ENCODE measurements at regions not wholly inside any gene's neighbourhood (a gene's known extent, or its start where the extent isn't known, plus 50 kb on each side); places are given as distances from the start of the nearest gene placed in this dataset.

DNA sequence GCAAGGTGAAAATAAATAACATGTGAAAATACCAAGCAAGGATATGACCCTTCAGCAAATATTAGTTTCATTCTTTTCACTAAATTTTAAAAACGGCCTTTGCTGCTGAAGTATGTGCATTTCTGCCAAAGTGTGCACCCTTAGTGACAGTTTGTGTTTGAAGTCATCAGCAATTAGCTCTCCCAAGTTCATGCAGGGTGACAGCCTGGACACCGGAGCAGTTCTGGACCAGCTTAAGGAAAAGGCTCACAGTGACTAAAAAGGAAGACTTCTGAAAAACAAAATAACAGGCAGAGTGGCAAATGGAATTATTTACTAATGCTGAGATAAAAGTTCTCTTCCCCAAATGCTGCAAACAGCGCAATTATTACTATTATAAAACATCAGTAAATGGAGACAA is 69.3 kb upstream of the NEBL start:
- Histone ChIP-seq H3K4me3 (ENCODE audit: insufficient read depth, low read depth, low read length) (no peak overlapping the region), H3K36me3 (replicated peaks; ENCODE audit: control insufficient read depth, insufficient read depth, low read length) (no peaks in the 10 kb centered on the region), H3K27me3 (ENCODE audit: control insufficient read depth, insufficient read depth, low read length) (no peaks in the 10 kb centered on the region)
- DNase-seq: no peak

DNA sequence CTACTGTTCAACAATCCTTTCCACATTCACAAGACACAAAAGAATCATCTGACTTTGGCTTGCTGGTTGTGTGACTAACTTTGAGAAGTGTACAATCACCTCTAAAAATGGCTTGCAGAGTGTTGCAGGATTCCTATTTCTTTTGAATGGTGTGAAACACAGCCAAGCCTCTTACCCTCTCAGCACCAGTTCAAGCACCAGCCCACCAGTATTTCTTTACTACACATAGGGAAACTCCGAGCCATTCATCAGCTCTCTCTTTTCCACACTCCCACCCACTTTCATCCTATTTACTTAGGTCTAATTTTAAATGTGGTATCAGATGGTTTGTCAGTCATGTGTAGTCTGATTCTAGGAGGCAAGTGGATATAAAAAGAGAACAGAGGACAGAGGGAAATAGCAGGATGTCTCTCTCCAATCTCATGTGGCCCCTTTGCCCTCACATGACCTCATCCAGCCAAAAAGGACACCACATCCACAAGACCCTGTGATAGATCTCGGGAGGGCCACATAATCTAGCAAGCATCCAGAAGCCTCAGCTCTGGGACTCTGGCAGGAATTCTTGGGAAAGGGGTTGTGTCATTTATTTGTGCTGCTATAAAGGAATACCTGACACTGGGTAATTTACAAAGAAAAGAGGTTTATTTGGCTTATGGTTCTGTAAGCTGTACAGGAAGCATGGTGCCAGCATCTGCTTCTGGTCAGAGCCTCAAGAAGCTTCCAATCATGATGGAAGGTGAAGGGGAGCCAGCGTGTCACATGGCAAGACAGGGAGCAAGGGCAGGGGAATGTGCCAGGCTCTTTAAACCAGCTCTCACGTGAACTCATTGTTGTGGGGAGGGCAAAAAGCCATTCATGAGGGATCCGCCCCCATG is 66.8 kb upstream of the NEBL start:
- Histone ChIP-seq H3K36me3 (replicated peaks; ENCODE audit: control insufficient read depth, insufficient read depth, low read length) (no peaks in the 10 kb centered on the region), H3K27me3 (ENCODE audit: control insufficient read depth, insufficient read depth, low read length) (no peaks in the 10 kb centered on the region), H3K4me3 (ENCODE audit: insufficient read depth, low read depth, low read length) (no peak overlapping the region)
- no peak for DNase-seq

DNA sequence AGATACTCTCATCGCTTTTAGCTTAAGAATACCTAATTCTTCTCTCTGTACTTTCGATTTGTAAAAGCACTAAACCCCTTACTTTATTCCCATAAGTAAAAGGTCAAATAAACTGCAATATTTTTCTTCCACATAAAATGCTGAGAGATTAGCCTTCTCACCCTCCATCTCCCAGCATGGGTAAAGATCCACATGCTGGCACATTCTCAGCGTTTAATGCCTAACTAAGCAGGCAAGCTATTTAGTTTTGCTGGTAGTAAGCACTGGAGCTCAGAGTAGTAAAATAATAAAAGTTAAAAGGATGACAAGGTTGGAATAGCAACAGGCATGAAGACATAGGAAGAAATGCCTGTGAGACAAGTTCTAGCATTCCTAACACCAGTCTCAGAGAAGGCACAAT is 65.9 kb upstream of the NEBL start:
- H3K27me3 ChIP-seq (ENCODE audit: control insufficient read depth, insufficient read depth, low read length): no peaks in the 10 kb centered on the region
- no peaks in the 10 kb centered on the region for H3K36me3 ChIP-seq (replicated peaks; ENCODE audit: control insufficient read depth, insufficient read depth, low read length)
- no peak overlapping the region for H3K4me3 ChIP-seq (ENCODE audit: insufficient read depth, low read depth, low read length)
- DNase-seq: no peak

DNA sequence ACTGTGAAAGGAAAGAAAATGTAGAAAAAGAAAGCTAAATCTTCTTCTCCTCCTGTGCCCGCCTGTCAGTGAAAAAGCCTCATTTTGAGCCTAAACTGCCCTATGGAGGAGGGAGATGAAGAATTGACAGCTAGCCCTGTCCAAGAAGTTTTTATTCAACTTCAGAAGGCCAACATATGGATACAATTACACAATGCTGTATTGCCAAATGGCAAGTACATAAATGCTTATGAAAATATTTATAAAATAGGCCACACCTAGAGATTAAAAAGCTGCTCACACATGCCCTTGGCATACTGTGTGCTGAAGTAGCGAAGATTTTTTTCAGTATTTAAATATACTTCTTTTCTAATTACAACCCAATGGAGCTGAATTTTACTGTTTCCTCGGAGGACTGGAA is 65.1 kb upstream of the NEBL start:
- DNase-seq: no peak
- Histone ChIP-seq H3K27me3 (ENCODE audit: control insufficient read depth, insufficient read depth, low read length) (no peaks in the 10 kb centered on the region), H3K36me3 (replicated peaks; ENCODE audit: control insufficient read depth, insufficient read depth, low read length) (no peaks in the 10 kb centered on the region), H3K4me3 (ENCODE audit: insufficient read depth, low read depth, low read length) (no peak overlapping the region)

DNA sequence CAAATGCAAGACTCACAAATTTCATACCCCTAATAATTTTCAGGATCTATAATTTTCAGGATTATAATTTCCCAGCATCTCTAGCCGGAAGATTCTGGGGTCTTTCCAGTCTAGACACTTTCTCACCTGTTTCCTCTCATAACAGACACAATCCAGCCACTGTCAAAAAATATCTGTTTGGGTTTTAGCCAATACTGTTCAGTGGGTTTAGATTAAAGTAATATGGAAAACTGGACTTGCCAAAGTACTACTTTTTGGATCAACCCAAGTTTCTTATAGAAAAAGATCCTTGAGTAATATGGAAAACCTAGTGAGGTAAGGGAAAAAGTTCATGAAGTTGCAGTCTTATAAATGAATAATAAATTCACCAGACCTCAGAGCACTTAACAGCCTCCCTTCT is 62.1 kb upstream of the NEBL start:
- Histone ChIP-seq H3K27me3 (ENCODE audit: control insufficient read depth, insufficient read depth, low read length) (no peaks in the 10 kb centered on the region), H3K36me3 (replicated peaks; ENCODE audit: control insufficient read depth, insufficient read depth, low read length) (no peaks in the 10 kb centered on the region), H3K4me3 (ENCODE audit: insufficient read depth, low read depth, low read length) (no peak overlapping the region)
- no peak for DNase-seq

DNA sequence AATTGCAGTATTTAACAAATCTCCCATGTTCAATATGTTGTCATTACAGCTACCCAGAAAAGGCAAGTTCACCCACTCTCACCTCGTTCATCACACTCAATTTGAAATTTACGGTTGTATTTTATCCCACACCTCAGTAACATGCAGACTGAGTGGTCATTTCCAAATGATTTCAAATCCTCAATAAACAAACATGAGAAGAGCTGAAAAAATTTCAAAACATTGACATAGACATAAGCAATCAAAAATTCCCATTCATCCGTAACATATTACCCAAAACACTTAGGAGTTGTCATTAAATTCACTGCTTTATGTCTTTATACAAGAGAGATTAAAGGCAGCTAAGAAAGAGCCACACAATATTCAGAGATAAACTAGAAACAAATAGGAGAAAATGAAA is 61.7 kb upstream of the NEBL start:
- Histone ChIP-seq H3K36me3 (replicated peaks; ENCODE audit: control insufficient read depth, insufficient read depth, low read length) (no peaks in the 10 kb centered on the region), H3K4me3 (ENCODE audit: insufficient read depth, low read depth, low read length) (no peak overlapping the region), H3K27me3 (ENCODE audit: control insufficient read depth, insufficient read depth, low read length) (no peaks in the 10 kb centered on the region)
- DNase-seq: no peak

DNA sequence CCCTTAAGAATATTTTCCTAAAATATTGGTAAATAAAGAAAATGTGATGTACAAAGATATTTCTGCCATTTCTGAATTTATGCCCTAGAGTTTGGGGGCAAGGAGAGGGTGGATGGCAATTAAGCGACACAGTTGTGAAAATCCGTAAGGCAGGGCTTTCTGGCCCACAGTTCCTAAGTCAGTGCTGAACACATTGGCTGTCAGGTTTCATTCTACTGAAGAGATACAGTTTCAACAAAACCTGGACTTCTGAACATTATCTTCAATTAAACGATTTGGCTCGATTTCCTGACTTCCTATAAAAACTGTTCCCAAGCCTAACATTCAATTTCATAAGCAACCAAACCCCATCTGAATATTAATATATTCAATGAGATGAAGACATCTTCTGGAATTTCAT is 61.1 kb upstream of the NEBL start:
- H3K4me3 ChIP-seq (ENCODE audit: insufficient read depth, low read depth, low read length): no peak overlapping the region
- DNase-seq: no peak
- no peaks in the 10 kb centered on the region for H3K36me3 ChIP-seq (replicated peaks; ENCODE audit: control insufficient read depth, insufficient read depth, low read length)
- no peaks in the 10 kb centered on the region for H3K27me3 ChIP-seq (ENCODE audit: control insufficient read depth, insufficient read depth, low read length)

DNA sequence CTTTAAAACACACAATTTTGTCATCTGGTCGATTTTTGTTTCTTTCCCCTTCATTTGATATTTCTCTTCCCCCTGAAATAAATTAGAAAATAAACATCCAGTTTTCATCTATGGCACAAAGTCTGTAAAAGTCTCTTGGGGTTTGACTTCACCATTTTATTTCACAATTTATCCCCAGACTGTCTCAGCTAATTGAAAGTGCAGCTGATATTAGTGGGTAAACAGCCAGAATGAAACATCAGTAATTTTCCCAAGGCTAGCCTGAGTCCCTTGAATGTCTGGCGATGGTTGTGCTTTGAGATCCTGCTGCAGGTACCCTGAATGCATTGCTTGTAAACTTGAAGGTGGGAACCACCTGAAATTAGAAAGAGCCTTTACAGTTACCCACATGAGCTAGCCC is 60.6 kb upstream of the NEBL start:
- no peaks in the 10 kb centered on the region for H3K36me3 ChIP-seq (replicated peaks; ENCODE audit: control insufficient read depth, insufficient read depth, low read length)
- no peak overlapping the region for H3K4me3 ChIP-seq (ENCODE audit: insufficient read depth, low read depth, low read length)
- DNase-seq: no peak
- no peaks in the 10 kb centered on the region for H3K27me3 ChIP-seq (ENCODE audit: control insufficient read depth, insufficient read depth, low read length)

DNA sequence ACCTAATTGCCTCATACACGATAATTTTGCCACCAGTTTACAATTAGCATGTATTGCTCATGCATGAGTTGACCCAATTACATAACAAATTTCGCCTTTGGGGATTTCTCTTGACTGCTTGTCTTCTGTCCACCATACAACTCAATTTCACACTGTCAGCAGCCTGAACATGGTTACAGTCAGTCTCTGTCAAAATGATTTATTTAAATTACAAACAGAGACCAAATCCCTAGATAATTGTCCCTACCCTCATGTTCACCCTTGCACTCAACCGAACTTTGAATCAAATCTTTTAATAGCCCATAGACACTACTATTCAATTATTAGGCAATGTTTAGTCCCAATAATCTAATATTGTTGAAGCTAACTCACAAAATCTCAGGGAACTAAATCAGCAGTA is 59.7 kb upstream of the NEBL start:
- Histone ChIP-seq H3K36me3 (replicated peaks; ENCODE audit: control insufficient read depth, insufficient read depth, low read length) (no peaks in the 10 kb centered on the region), H3K27me3 (ENCODE audit: control insufficient read depth, insufficient read depth, low read length) (no peaks in the 10 kb centered on the region), H3K4me3 (ENCODE audit: insufficient read depth, low read depth, low read length) (no peak overlapping the region)
- no peak for DNase-seq

DNA sequence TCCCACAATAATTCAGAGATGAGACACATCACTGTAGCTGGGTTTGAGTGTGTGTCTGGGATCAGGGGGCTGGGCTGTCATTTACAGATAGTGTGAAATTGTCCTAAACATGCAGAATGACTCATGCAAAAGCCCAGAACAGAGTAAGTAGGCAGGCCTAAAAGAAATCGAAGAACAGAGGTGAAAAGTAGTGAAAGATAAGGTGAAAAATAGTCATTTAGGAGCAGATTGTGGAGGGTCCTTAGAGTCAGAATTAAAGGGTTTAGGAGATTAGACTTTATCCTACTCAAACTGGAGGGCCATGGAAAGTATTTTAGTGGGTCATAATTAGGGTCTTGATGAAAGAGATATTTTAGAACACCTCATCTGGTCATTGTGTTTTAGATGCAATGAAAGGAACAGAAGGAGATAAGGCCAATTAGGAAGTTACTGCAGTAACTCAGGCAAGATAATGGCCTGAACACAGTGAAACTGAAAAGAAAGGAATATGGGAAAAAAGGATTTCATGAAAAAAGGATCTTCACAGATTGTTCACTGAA is 58.3 kb upstream of the NEBL start:
- DNase-seq: no peak
- Histone ChIP-seq H3K4me3 (ENCODE audit: insufficient read depth, low read depth, low read length) (no peak overlapping the region), H3K27me3 (ENCODE audit: control insufficient read depth, insufficient read depth, low read length) (no peaks in the 10 kb centered on the region), H3K36me3 (replicated peaks; ENCODE audit: control insufficient read depth, insufficient read depth, low read length) (no peaks in the 10 kb centered on the region)

DNA sequence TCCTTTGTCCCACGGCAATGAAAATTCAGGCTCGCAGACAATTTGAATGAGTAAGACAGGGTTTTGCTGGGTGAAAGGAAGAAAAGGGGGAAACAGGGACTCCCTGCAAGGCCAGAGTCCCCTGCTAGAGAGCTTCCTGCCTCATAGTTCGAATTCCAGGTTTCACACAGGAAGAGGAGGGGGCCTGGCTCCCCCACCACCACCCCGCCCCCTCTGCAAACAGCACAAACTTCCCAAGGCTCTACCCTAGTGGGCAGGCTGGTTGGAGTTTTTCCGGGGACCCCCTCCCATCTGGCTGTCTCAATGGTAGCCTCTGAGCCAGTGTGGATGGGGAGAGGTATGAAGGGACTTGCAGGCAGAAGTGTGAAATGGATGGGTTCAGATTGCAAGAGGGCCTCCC is 57.4 kb upstream of the NEBL start:
- no peak for DNase-seq
- Histone ChIP-seq H3K27me3 (ENCODE audit: control insufficient read depth, insufficient read depth, low read length) (no peaks in the 10 kb centered on the region), H3K36me3 (replicated peaks; ENCODE audit: control insufficient read depth, insufficient read depth, low read length) (no peaks in the 10 kb centered on the region), H3K4me3 (ENCODE audit: insufficient read depth, low read depth, low read length) (no peak overlapping the region)

DNA sequence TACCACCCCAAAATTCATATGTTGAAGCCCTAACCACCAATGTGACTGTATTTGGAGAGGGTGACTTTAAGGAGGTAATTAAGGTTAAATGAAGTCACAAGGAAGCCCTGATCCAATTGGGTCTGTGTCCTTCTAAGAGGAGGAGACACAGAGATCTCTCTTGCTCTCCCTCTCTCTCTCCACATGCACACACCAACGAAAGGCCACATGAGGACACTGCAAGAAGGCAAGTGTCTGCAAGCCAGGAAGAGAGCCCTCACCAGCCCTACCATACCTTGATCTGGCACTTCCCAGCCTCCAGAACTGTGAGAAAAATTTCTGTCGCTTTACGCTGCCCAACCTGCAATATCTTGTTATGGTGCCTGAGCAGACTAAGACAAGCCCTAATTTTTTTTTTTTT is 56.0 kb upstream of the NEBL start:
- no peak overlapping the region for H3K4me3 ChIP-seq (ENCODE audit: insufficient read depth, low read depth, low read length)
- DNase-seq: no peak
- H3K36me3 ChIP-seq (replicated peaks; ENCODE audit: control insufficient read depth, insufficient read depth, low read length): no peaks in the 10 kb centered on the region
- H3K27me3 ChIP-seq (ENCODE audit: control insufficient read depth, insufficient read depth, low read length): no peaks in the 10 kb centered on the region

DNA sequence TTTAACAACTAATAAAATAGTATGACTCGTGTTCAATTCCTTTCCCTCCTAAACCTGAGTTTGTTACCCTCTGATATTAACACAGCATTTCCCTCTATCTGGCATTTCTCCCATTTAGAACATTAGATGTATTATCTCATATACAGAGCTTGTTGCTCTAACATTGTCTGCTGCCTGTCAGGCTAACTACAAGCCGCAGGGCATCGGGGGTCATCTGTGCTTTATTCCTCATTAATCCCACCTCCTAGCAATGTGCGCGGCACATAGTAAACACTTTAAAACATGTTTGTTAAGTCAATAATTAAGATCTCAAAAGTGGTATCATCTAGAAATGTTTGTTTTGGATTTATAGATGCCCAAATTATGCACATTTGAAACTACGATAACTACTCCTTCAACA is 52.9 kb upstream of the NEBL start:
- no peak overlapping the region for H3K4me3 ChIP-seq (ENCODE audit: insufficient read depth, low read depth, low read length)
- no peak for DNase-seq
- H3K36me3 ChIP-seq (replicated peaks; ENCODE audit: control insufficient read depth, insufficient read depth, low read length): no peaks in the 10 kb centered on the region
- no peaks in the 10 kb centered on the region for H3K27me3 ChIP-seq (ENCODE audit: control insufficient read depth, insufficient read depth, low read length)

DNA sequence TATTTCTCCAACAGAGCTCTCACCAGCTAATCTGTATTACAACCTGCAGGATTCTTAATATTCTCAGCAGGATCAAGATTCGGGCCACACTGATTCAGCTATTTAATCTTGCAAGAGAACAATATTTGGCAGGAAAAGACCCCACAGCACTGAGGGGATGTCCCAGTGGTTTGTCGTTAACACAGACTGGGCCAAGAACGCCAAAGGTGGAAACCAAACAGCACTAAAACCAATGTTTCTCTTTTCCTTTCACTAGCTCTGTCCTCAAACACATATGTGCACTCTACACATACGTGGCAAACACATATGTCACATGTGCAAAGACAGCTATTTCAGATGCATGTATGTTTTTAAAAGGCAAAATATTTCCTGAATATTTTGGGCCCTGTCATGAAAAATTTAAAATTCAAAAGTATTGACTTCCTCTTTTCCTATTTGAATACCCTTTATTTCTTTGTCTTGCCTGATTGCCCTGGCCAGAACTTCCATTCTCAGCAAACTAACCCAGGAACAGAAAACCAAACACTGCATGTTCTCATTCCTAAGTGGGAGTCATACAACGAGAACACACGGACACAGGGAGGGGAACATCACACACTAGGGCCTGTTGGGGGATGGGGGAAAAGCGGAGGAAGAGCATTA is 51.7 kb upstream of the NEBL start:
- Histone ChIP-seq H3K36me3 (replicated peaks; ENCODE audit: control insufficient read depth, insufficient read depth, low read length) (no peaks in the 10 kb centered on the region), H3K27me3 (ENCODE audit: control insufficient read depth, insufficient read depth, low read length) (no peaks in the 10 kb centered on the region), H3K4me3 (ENCODE audit: insufficient read depth, low read depth, low read length) (no peak overlapping the region)
- no peak for DNase-seq

Data from H7 (cell line).